Tibial nerve (tissue), 4 donors: ENCODE measurements at regions not wholly inside any gene's neighbourhood (a gene's known extent, or its start where the extent isn't known, plus 50 kb on each side); places are given as distances from the start of the nearest gene placed in this dataset.

Experiments
- DNase-seq, 2 donors: peaks; one replicate each; pipeline ENCODE4 v3.0.0-alpha.2; 2019; ENCODE audit warnings: low spot score in 2 of 2
- H3K27ac ChIP-seq, 4 donors: fragments of 200-600 bp; sonication (generic) in 3 of 4; one replicate each; pipeline ENCODE4 v1.5.1; 2017 to 2019; ENCODE audit warnings: mild to moderate bottlenecking in 1 of 4
- H3K27me3 ChIP-seq, 2 donors: fragments of 200-600 bp; sonication (generic) in 1 of 2; one replicate each; pipeline versions ENCODE4 v1.5.1 to v1.6.0; 2017 to 2019
- H3K36me3 ChIP-seq, 3 donors: fragments of 200-600 bp; sonication (generic); one replicate each; pipeline ENCODE4 v1.5.1; 2018 to 2019
- H3K4me1 ChIP-seq, 4 donors: fragments of 200-600 bp; sonication (generic) in 3 of 4; one replicate each; pipeline ENCODE4 v1.5.1; 2017 to 2019
- H3K4me3 ChIP-seq, 4 donors: fragments of 200-600 bp; sonication (generic) in 3 of 4; one replicate each; pipeline ENCODE4 v1.5.1; 2017 to 2019; ENCODE audit warnings: mild to moderate bottlenecking in 1 of 4, moderate library complexity in 1 of 4
- H3K9me3 ChIP-seq, 4 donors: fragments of 200-600 bp; sonication (generic) in 3 of 4; one replicate each; pipeline ENCODE4 v1.5.1; 2017 to 2019
- EP300 ChIP-seq, 2 donors: sonication (generic); formaldehyde crosslinking; IDR thresholded peaks; one replicate each; pipeline ENCODE4 v1.6.1; 2017; ENCODE audit warnings: antibody characterized with exemption in 2 of 2, mild to moderate bottlenecking in 1 of 2
- POLR2A ChIP-seq, 2 donors: fragments of 450-650 bp; IDR thresholded peaks; one replicate each; pipeline ENCODE4 v1.6.1; 2017; ENCODE audit warnings: antibody characterized with exemption in 2 of 2, mild to moderate bottlenecking in 2 of 2, moderate library complexity in 2 of 2
- WGBS, 2 donors: methylation state at CpG; one replicate each; pipeline ENCODE4 v1.1.5; 2018; 5-methylcytosine and 5-hydroxymethylcytosine counted together
- TF ChIP-seq, protein P1 (sequence below), 5 experiments: fragments of 200-600 bp in 3 of 5; fragments of 450-650 bp in 2 of 5; sonication (generic) in 3 of 5; IDR thresholded peaks; one replicate each; pipeline ENCODE4 v1.5.1; 2016 to 2019; ENCODE audit warnings: antibody characterized with exemption in 5 of 5, mild to moderate bottlenecking in 3 of 5, moderate library complexity in 2 of 5

DNA sequence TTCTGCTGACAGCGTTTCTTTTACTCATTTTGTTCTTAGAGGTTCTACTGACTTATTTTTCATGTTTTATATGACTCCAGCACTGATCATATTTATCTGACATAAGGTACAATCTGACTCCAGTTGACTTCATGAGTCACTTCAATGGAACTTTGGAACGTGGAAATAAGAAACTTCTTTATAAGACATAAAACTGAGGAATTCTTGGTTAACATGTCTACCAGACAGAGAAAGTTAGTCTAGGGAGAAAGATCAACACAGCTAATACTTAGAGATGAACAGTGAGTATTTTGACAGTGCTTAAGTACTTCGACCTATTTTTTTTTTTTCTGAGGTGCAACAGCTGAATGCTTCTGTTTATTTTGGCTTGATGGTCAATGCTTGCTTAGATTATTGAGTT, 679.5 kb downstream of the KCNJ2 start:
- Histone ChIP-seq H3K9me3 (no peaks in the 10 kb centered on the region), H3K27ac (no peak overlapping the region), H3K4me1 (no peaks in the 10 kb centered on the region), H3K4me3 (no peak overlapping the region), H3K27me3 (no peaks in the 10 kb centered on the region), H3K36me3 (no peaks in the 10 kb centered on the region)
- TF ChIP-seq, protein P1, sequence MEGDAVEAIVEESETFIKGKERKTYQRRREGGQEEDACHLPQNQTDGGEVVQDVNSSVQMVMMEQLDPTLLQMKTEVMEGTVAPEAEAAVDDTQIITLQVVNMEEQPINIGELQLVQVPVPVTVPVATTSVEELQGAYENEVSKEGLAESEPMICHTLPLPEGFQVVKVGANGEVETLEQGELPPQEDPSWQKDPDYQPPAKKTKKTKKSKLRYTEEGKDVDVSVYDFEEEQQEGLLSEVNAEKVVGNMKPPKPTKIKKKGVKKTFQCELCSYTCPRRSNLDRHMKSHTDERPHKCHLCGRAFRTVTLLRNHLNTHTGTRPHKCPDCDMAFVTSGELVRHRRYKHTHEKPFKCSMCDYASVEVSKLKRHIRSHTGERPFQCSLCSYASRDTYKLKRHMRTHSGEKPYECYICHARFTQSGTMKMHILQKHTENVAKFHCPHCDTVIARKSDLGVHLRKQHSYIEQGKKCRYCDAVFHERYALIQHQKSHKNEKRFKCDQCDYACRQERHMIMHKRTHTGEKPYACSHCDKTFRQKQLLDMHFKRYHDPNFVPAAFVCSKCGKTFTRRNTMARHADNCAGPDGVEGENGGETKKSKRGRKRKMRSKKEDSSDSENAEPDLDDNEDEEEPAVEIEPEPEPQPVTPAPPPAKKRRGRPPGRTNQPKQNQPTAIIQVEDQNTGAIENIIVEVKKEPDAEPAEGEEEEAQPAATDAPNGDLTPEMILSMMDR (IDR thresholded peaks at IDR 0.05), result no peak
- no peak for TF ChIP-seq EP300 (IDR thresholded peaks at IDR 0.05)
- no peak for TF ChIP-seq POLR2A (IDR thresholded peaks at IDR 0.05)
- no peak for DNase-seq
- WGBS, 2 donors, result 50 to 57% methylated on average over 3 of the region's 3 CpGs

DNA sequence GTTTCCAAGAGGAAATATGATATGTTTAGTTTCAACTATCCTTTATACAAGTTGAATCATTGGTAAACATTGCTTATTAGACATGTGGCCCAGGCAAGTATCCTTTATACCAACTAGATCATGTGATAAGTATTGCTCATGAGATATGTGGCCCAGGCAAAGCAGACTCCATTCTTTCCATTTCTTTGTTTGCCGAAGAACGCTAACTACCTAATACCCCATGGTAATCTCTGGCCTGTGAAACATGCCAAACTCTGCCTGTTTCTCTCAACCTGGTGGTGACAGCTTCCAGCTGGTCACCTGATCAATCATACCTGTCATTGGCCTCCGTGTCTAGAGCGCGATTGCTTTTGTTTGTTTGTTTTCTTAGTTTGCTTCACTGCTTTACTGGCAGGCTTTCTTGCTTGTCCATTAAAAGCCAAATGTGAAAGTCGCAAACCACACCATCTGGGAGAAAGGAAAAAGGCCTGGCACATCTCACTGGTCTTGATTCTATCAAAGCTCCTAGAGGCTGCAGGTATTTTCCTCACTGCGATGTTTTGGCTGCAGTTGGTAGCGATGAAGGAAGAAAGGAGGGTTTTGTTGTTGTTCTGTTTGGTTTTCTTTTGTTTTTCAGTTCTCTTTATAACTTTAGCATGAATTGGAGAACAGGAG, 686.2 kb downstream of the KCNJ2 start:
- H3K36me3 ChIP-seq, result no peaks in the 10 kb centered on the region
- no peaks in the 10 kb centered on the region for H3K27me3 ChIP-seq
- no peak for TF ChIP-seq POLR2A (IDR thresholded peaks at IDR 0.05)
- no peak for TF ChIP-seq EP300 (IDR thresholded peaks at IDR 0.05)
- TF ChIP-seq, protein P1 (IDR thresholded peaks at IDR 0.05), result no peak
- H3K27ac ChIP-seq, result no peak overlapping the region
- no peak overlapping the region for H3K4me3 ChIP-seq
- WGBS, 2 donors, result 77 to 84% methylated on average over 8 of the region's 8 CpGs
- no peak for DNase-seq
- H3K9me3 ChIP-seq, result no peaks in the 10 kb centered on the region
- no peaks in the 10 kb centered on the region for H3K4me1 ChIP-seq

DNA sequence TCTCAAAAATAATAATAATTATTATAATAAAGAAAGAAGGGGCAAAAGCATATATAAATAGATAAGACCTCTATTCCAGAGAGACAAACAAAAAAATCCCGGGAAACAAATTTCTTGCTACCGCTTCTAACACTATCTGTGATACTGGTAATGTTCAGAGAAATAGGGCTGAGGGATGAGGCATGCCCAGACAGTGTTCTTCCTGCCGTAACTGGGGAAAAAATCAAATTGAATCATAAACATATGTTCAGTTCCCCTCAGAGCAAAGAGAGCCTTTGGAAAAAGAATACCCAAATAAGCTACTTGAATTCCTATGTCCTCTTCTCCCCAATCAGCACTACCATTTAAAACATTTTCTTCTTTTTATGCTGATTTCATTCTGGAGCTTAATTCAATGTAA, 688.0 kb downstream of the KCNJ2 start:
- no peaks in the 10 kb centered on the region for H3K4me1 ChIP-seq
- TF ChIP-seq POLR2A (IDR thresholded peaks at IDR 0.05) (no peak), EP300 (IDR thresholded peaks at IDR 0.05) (no peak)
- TF ChIP-seq, protein P1 (IDR thresholded peaks at IDR 0.05), result no peak
- H3K27ac ChIP-seq, result no peak overlapping the region
- H3K27me3 ChIP-seq, result no peaks in the 10 kb centered on the region
- no peaks in the 10 kb centered on the region for H3K9me3 ChIP-seq
- WGBS, 2 donors, result 81 to 87% methylated on average over 3 of the region's 3 CpGs
- no peaks in the 10 kb centered on the region for H3K36me3 ChIP-seq
- H3K4me3 ChIP-seq, result no peak overlapping the region
- DNase-seq, result no peak

DNA sequence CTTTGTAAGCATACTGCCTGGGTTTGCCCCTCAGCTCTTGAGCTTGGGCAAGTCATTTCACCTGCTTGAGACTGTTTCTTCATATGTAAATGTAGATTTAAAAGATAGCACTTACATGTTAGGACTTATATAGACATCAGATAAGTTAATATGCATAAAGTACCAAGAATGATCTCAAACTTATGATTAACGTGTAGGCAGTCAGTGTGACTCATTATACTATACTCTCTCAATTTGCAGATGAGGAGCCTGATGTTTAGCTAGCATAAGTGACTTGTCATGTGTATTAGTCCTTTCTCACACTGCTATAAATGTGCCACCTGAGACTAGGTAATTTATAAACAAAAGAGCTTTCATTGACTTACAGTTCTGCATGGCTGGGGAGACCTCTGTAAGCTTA, 690.5 kb downstream of the KCNJ2 start:
- Histone ChIP-seq H3K27ac (no peak overlapping the region), H3K4me3 (no peak overlapping the region), H3K36me3 (no peaks in the 10 kb centered on the region), H3K27me3 (no peaks in the 10 kb centered on the region), H3K4me1 (no peaks in the 10 kb centered on the region), H3K9me3 (no peaks in the 10 kb centered on the region)
- WGBS, 2 donors, result 73 to 78% methylated on average over 1 of the region's 1 CpG
- TF ChIP-seq POLR2A (IDR thresholded peaks at IDR 0.05) (no peak), EP300 (IDR thresholded peaks at IDR 0.05) (no peak)
- TF ChIP-seq, protein P1 (IDR thresholded peaks at IDR 0.05), result no peak
- no peak for DNase-seq

DNA sequence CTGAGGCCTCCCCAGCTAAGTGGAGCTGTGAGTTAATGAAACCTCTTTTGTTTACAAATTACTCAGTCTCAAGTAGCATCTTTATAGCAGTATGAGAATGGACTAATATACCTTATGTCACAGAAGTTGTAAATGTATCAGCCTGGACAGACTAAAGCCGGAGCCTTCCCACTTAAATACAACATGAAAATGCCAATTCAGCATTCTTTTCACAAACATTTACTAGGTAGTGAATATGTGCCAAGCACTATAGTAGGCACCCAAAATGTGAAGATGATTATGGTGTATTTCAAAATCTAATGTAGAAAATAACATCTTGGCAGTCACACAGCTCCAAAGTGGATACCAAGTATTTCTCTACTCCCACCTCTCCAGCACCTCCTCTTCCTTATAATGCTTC, 693.0 kb downstream of the KCNJ2 start:
- no peak overlapping the region for H3K27ac ChIP-seq
- no peaks in the 10 kb centered on the region for H3K4me1 ChIP-seq
- TF ChIP-seq, protein P1 (IDR thresholded peaks at IDR 0.05), result no peak
- TF ChIP-seq EP300 (IDR thresholded peaks at IDR 0.05) (no peak), POLR2A (IDR thresholded peaks at IDR 0.05) (no peak)
- 88 to 95% methylated on average over 1 of the region's 1 CpG for WGBS, 2 donors
- H3K4me3 ChIP-seq, result no peak overlapping the region
- H3K27me3 ChIP-seq, result no peaks in the 10 kb centered on the region
- DNase-seq, result no peak
- H3K9me3 ChIP-seq, result no peaks in the 10 kb centered on the region
- no peaks in the 10 kb centered on the region for H3K36me3 ChIP-seq
